Skin of body (tissue), 1 donor: ENCODE measurements at regions not wholly inside any gene's neighbourhood (a gene's known extent, or its start where the extent isn't known, plus 50 kb on each side); places are given as distances from the start of the nearest gene placed in this dataset.

Experiments used
- DNase-seq: peaks from one replicate; lab custom pipeline; 2025; lab: John Stamatoyannopoulos, UW

- DNase-seq = no peak
Measured at GRCh38 chr6:4563156-4563555, 213.0 kb upstream of the CDYL start.

GRCh38 chr6:4561773-4562400, 214.3 kb upstream of the CDYL start:
- DNase-seq = no peak

GRCh38 chr6:4561078-4561435, 215.1 kb upstream of the CDYL start:
- no peak for DNase-seq

- DNase-seq = no peak
Measured at GRCh38 chr6:4560221-4561077, 215.8 kb upstream of the CDYL start.

- no peak for DNase-seq
Measured at GRCh38 chr6:4559281-4559875, 216.8 kb upstream of the CDYL start.

GRCh38 chr6:4554645-4555044, 221.6 kb upstream of the CDYL start:
- no peak for DNase-seq

GRCh38 chr6:4553387-4553786, 222.8 kb upstream of the CDYL start:
- no peak for DNase-seq

- no peak for DNase-seq
Measured at GRCh38 chr6:4550227-4550597, 226.0 kb upstream of the CDYL start.

- DNase-seq = no peak
Measured at GRCh38 chr6:4549556-4550226, 226.5 kb upstream of the CDYL start.

GRCh38 chr6:4545893-4546292, 230.3 kb upstream of the CDYL start:
- DNase-seq = no peak

GRCh38 chr6:4543596-4543995, 232.6 kb upstream of the CDYL start:
- no peak for DNase-seq

GRCh38 chr6:4533576-4533975, 242.6 kb upstream of the CDYL start:
- DNase-seq = no peak

- no peak for DNase-seq
Measured at GRCh38 chr6:4531406-4531805, 244.8 kb upstream of the CDYL start.

GRCh38 chr6:4522453-4522852, 253.8 kb upstream of the CDYL start:
- no peak for DNase-seq

- no peak for DNase-seq
Measured at GRCh38 chr6:4521070-4521469, 255.1 kb upstream of the CDYL start.

GRCh38 chr6:4518506-4518905, 257.7 kb upstream of the CDYL start:
- DNase-seq = no peak

- DNase-seq = no peak
Measured at GRCh38 chr6:4516206-4516605, 260.0 kb upstream of the CDYL start.

- no peak for DNase-seq
Measured at GRCh38 chr6:4513561-4513960, 262.6 kb upstream of the CDYL start.

GRCh38 chr6:4512051-4512471, 264.1 kb upstream of the CDYL start:
- DNase-seq = peak; percentile 39

GRCh38 chr6:4511641-4512020, 264.6 kb upstream of the CDYL start:
- no peak for DNase-seq

- DNase-seq = no peak
Measured at GRCh38 chr6:4510906-4511640, 265.1 kb upstream of the CDYL start.

- DNase-seq = no peak
Measured at GRCh38 chr6:4510317-4510716, 265.9 kb upstream of the CDYL start.
